Activated T-helper 2 cell treated with anti-CD3 and anti-CD28 coated beads, Interferon-gamma antibody, Interleukin-2, Interleukin-4, amounts not matched to agents 10 μg/mL and 5 μg/mL and 100 μg/mL, durations not matched to agents 14 hours and 24 hours and 36 hours (primary cell): ENCODE measurements at regions not wholly inside any gene's neighbourhood (a gene's known extent, or its start where the extent isn't known, plus 50 kb on each side); places are given as distances from the start of the nearest gene placed in this dataset.

Source experiments
- DNase-seq: peaks from one replicate; pipeline ENCODE4 v3.0.0; 2021; ENCODE audit warnings: low spot score
- H3K27ac Mint-ChIP-seq: one replicate; pipeline ENCODE4 v1.8.0; 2021; ENCODE audit warnings: mixed read lengths
- H3K27me3 Mint-ChIP-seq: one replicate; pipeline ENCODE4 v1.8.0; 2021; ENCODE audit warnings: low read depth, mixed read lengths
- H3K36me3 Mint-ChIP-seq: one replicate; pipeline ENCODE4 v1.8.0; 2021; ENCODE audit warnings: low read depth, mixed read lengths
- H3K4me1 Mint-ChIP-seq: one replicate; pipeline ENCODE4 v1.8.0; 2021; ENCODE audit warnings: low read depth, mixed read lengths
- H3K4me3 Mint-ChIP-seq: one replicate; pipeline ENCODE4 v1.8.0; 2021; ENCODE audit warnings: low read depth, mild to moderate bottlenecking, moderate library complexity, mixed read lengths
- H3K9me3 Mint-ChIP-seq: one replicate; pipeline ENCODE4 v1.8.0; 2021; ENCODE audit warnings: mixed read lengths
- intact Hi-C: fragments of 100-400 bp; cut with micrococcal nuclease; formaldehyde crosslinking; loops from one replicate; pipeline ENCODE4 v1.15.1; 2023

DNA sequence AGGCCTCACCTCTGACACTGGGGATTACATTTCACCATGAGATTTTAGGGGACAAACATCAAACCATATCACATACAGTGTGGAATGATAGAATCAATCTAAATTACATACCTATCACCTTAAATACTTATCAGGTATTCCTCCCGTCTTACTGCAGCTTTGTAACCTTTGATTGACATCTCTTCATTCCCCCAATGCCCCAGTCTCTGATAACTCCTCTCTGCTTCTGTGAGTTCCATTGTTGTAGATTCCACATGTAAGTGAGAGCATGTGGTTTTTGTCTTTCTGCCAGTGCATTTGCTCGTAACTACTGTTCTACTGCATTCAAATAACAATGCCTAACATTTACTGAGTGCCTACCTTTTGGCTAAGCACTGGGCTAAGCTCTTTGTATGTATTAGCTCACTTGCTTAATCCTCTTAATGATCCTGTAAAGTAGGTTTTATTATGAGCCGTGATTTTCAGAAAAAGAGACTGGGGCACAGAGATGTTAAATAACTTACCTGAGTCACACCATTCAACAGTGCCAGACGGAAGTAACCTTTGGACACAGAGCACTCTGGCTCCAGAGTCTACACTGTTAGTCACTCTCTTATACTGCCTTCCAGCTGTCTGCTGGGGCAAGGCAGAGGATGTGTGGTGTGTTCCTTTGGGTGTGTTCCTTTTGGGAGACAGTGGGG is 63.7 kb upstream of the ESX1 start:
- no peaks in the 10 kb centered on the region for H3K27me3 Mint-ChIP-seq
- H3K27ac Mint-ChIP-seq, result no peak overlapping the region
- no peak for DNase-seq
- no peaks in the 10 kb centered on the region for H3K36me3 Mint-ChIP-seq
- intact Hi-C loops, result no loop called here
- H3K4me3 Mint-ChIP-seq, result no peak overlapping the region
- no peaks in the 10 kb centered on the region for H3K4me1 Mint-ChIP-seq
- H3K9me3 Mint-ChIP-seq, result no peaks in the 10 kb centered on the region

DNA sequence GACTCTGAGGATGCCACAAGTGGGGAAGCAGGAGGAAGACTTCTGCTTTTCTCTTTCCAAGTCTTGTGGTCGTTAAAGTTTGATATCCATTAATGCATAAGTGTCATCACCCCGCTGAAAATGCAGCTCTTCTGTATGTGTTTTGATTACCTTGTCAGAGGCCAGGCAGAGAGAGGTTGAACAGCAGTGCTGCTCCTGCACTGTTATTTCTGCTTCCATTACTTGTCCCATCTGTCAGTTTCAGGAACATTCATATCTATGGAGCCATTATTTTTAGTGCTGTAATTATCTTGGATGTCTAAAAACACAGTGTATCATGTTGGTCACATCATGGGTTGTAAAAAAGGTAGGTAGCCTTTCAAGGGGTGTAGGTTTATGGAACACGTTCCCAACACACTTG is 62.0 kb upstream of the ESX1 start:
- intact Hi-C loops, result no loop called here
- no peaks in the 10 kb centered on the region for H3K4me1 Mint-ChIP-seq
- H3K36me3 Mint-ChIP-seq, result no peaks in the 10 kb centered on the region
- H3K9me3 Mint-ChIP-seq, result no peaks in the 10 kb centered on the region
- no peaks in the 10 kb centered on the region for H3K27me3 Mint-ChIP-seq
- no peak overlapping the region for H3K4me3 Mint-ChIP-seq
- DNase-seq, result no peak
- H3K27ac Mint-ChIP-seq, result no peak overlapping the region

DNA sequence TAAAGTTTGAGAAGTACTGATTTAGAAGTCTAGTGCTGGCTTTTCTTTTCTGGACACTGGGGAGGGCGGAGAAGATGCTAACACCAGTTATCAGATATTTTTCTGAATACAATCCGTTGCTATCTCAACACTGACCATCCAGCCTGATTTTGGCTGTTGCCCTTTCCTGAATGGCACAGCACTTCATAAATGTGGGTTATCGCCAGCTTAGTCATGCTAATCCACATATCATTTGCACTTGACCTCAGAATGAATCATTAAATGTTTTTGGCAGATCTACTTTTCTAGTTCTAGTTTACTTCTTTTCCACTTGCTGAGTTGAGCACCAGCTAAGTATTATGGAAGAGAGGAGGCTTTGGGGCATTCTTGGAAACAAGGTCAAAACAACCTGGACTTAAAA is 60.8 kb upstream of the ESX1 start:
- H3K9me3 Mint-ChIP-seq, result no peaks in the 10 kb centered on the region
- H3K27ac Mint-ChIP-seq, result no peak overlapping the region
- DNase-seq, result no peak
- H3K27me3 Mint-ChIP-seq, result no peaks in the 10 kb centered on the region
- H3K4me3 Mint-ChIP-seq, result no peak overlapping the region
- H3K36me3 Mint-ChIP-seq, result no peaks in the 10 kb centered on the region
- intact Hi-C loops, result no loop called here
- H3K4me1 Mint-ChIP-seq, result no peaks in the 10 kb centered on the region

DNA sequence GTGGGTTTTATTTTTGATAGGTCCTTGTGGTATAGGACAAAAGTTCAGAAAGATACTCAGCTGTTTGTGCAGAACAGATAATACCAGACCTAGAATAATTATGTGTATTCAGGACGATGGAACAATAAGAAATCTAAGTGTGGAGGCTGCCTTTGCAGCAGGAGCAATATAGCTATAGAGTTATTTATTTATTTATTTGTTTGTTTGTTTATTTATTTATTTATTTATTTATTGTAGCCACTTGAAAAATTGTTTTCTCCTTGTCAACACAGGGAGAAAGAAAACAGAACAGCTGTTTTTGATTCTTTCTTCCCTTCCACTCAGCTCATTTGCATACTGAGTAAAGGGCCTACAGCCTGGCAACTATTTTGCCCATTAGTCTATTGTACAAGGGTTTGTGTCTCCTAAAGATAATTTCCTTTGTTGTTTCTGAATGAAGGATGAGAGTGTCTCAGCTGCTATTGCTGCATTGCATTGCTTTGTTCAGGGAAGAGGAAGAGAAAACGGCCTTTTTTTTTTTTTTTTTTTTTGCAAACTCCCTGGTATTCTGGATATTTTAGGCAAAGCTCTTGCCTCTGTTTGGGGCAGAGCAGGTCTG is 56.0 kb upstream of the ESX1 start:
- Mint-ChIP-seq H3K27me3 (no peaks in the 10 kb centered on the region), H3K9me3 (no peaks in the 10 kb centered on the region), H3K4me1 (no peaks in the 10 kb centered on the region), H3K4me3 (no peak overlapping the region), H3K27ac (no peak overlapping the region), H3K36me3 (no peaks in the 10 kb centered on the region)
- intact Hi-C loops, result no loop called here
- DNase-seq, result no peak

DNA sequence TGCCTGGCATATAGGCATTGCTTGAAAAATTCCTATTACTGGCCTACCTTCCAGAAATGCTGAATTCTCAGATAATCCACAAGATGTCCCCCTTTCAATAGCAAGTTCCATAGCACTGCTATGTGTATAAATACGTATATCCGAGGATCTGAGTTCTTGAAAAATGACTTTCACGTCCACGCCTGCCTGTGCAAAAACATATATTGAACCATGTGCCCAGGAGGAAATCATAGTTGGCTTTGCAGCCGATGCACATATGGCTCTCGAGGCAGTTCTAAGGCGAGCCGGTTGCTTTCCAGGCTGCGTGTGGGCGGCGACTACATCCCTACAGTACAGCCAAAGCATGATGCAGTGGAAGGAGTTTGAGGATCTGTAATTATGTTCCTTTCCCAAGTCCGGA is 55.4 kb upstream of the ESX1 start:
- Mint-ChIP-seq H3K27me3 (no peaks in the 10 kb centered on the region), H3K9me3 (no peaks in the 10 kb centered on the region), H3K4me1 (no peaks in the 10 kb centered on the region), H3K36me3 (no peaks in the 10 kb centered on the region), H3K27ac (no peak overlapping the region), H3K4me3 (no peak overlapping the region)
- intact Hi-C loops, result no loop called here
- DNase-seq, result no peak

DNA sequence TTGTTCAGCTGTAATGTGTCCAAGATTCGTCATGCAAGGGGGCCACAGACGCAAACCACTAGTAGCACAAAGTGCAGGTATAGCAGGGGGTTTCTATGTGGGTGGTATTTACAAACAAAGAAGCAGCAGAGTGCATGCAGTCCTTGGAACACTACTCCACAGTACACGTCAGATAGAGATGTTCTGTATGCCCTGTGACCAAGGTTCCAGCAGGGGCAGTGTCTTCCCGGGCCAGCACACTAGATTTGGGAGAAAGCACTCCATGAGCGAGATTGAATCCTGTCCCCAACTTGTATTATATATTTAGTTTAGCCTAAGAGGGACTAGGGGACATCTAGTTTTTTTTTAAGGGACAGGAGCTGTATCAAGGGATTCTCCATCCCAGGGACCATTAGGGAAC is 54.4 kb upstream of the ESX1 start:
- Mint-ChIP-seq H3K27ac (no peak overlapping the region), H3K4me3 (no peak overlapping the region), H3K4me1 (no peaks in the 10 kb centered on the region), H3K36me3 (no peaks in the 10 kb centered on the region), H3K27me3 (no peaks in the 10 kb centered on the region), H3K9me3 (no peaks in the 10 kb centered on the region)
- no peak for DNase-seq
- intact Hi-C loops, result no loop called here

DNA sequence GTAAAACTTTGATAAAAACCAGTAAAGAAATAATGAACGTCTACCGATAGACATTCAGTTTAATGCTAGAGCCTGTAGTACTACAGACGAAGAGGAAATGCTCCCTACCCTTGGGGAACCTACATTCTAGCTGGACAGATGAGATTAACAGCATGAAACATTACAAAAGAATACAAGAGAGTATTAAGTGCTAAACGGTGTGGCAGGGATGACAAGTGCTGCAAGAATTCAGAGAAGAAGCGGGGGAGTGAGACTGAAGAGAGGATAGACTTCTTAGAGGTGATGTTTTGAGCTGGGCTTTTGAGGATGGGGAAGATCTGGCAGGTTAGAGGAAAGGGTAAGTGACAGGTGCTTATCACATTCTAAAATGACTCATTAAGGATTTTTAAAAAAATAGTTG is 52.6 kb upstream of the ESX1 start:
- intact Hi-C loops, result no loop called here
- H3K27me3 Mint-ChIP-seq, result no peaks in the 10 kb centered on the region
- no peaks in the 10 kb centered on the region for H3K9me3 Mint-ChIP-seq
- H3K27ac Mint-ChIP-seq, result no peak overlapping the region
- no peak for DNase-seq
- H3K4me3 Mint-ChIP-seq, result no peak overlapping the region
- H3K36me3 Mint-ChIP-seq, result no peaks in the 10 kb centered on the region
- H3K4me1 Mint-ChIP-seq, result no peaks in the 10 kb centered on the region

DNA sequence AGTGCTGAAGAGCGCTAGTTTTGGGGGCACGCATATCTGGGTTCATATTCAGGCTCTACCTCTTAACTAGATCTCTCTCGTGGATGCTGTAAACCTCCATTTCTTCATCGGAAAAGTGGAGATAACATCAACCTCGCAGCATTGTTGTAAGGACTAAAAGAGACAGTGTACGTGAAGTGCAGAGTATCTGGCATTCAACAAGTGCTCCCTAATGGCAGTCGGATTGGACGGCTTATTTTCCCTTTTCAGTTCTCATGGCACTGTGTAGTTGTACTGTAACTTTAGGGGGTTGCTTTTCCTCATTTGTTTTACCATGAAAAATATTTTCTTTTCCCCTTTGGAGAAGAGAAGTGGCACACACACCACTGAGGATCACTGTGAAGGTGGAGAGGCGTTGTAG is 51.4 kb upstream of the ESX1 start:
- Mint-ChIP-seq H3K27me3 (no peaks in the 10 kb centered on the region), H3K27ac (no peak overlapping the region), H3K36me3 (no peaks in the 10 kb centered on the region), H3K4me1 (no peaks in the 10 kb centered on the region), H3K9me3 (no peaks in the 10 kb centered on the region), H3K4me3 (no peak overlapping the region)
- DNase-seq, result no peak
- intact Hi-C loops, result no loop called here
